A673 (cell line): ENCODE measurements at regions not wholly inside any gene's neighbourhood (a gene's known extent, or its start where the extent isn't known, plus 50 kb on each side); places are given as distances from the start of the nearest gene placed in this dataset.

ENCODE experiments used
- CTCF ChIP-seq: fragments of 300-800, 200-600 bp; sonication (generic); conservative IDR thresholded peaks from 2 replicates; pipeline ENCODE4 v1.5.1; 2017; ENCODE audit warnings: low read depth, mild to moderate bottlenecking, antibody characterized with exemption, low read length, moderate library complexity, mixed read lengths
- EZH2 ChIP-seq: fragments of 200-600 bp; sonication (generic); IDR thresholded peaks from 2 replicates; pipeline ENCODE4 v1.6.1; 2017; ENCODE audit warnings: borderline replicate concordance, low read depth, mild to moderate bottlenecking, mixed read lengths, antibody characterized with exemption, low read length; ENCODE audit not compliant: poor library complexity, severe bottlenecking

GRCh38 chr4:23579166-23579565 lies 310.7 kb downstream of the PPARGC1A start:
- no peak for TF ChIP-seq CTCF
- no peak for TF ChIP-seq EZH2
